Muscle layer of colon (tissue), 2 donors: ENCODE measurements at regions not wholly inside any gene's neighbourhood (a gene's known extent, or its start where the extent isn't known, plus 50 kb on each side); places are given as distances from the start of the nearest gene placed in this dataset.
"Not testable (repeated sequence)": the region's sequence is repeated elsewhere in the genome, so short reads cannot be mapped to it uniquely, and the experiment has no call there.

ENCODE experiments used
- H3K27ac ChIP-seq: one replicate; pipeline ENCODE4 v1.7.0; 2013; ENCODE audit warnings: low read depth, mild to moderate bottlenecking, low read length, moderate library complexity
- H3K27me3 ChIP-seq, 2 donors: one replicate each; pipeline ENCODE4 v1.7.0; 2013; ENCODE audit warnings: low read length in 2 of 2, mild to moderate bottlenecking in 2 of 2; ENCODE audit not compliant: insufficient read depth in 2 of 2, control insufficient read depth in 1 of 2
- H3K36me3 ChIP-seq: one replicate; pipeline ENCODE4 v1.7.0; 2013; ENCODE audit warnings: mild to moderate bottlenecking, low read length; ENCODE audit not compliant: insufficient read depth
- H3K4me1 ChIP-seq: one replicate; pipeline ENCODE4 v1.7.0; 2013; ENCODE audit warnings: mild to moderate bottlenecking, low read length; ENCODE audit not compliant: insufficient read depth
- H3K4me3 ChIP-seq, 2 donors: one replicate each; pipeline ENCODE4 v1.7.0; 2013; ENCODE audit warnings: low read length in 2 of 2, low read depth in 1 of 2, mild to moderate bottlenecking in 1 of 2, moderate library complexity in 1 of 2
- H3K9ac ChIP-seq: one replicate; pipeline ENCODE4 v1.7.0; 2013; ENCODE audit warnings: low read length
- H3K9me3 ChIP-seq: one replicate; pipeline ENCODE4 v1.7.0; 2013; ENCODE audit warnings: mild to moderate bottlenecking, low read length
- donor health status: abdominal sarcoma.
- donor health status: Adenocarcinoma of cecum.

DNA sequence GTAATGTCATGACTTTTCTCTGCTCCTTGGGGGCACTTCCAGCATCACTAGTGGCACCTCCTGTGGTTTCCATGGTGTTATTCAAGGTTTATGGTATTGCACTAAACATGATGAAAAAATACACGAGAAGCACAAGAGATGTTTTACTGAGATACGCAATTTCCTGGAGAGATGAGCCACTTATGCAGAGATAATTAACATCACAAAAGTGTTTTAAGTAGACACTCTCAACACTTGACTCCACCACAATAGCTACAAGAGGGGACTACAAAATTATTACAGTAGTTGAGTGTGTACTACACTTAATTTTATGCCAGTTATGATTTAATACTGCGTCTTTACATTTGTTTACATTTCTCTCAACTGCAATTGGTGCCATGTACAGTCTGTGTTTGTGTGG lies 906.7 kb downstream of the DNAJB9 start:
- no peak overlapping the region for H3K4me3 ChIP-seq
- no peak overlapping the region for H3K9ac ChIP-seq
- no peaks in the 10 kb centered on the region for H3K9me3 ChIP-seq
- H3K27ac ChIP-seq = no peak overlapping the region
- H3K27me3 ChIP-seq = no peaks in the 10 kb centered on the region
- no peaks in the 10 kb centered on the region for H3K4me1 ChIP-seq
- no peaks in the 10 kb centered on the region for H3K36me3 ChIP-seq

- no peak overlapping the region for H3K9ac ChIP-seq
- H3K27ac ChIP-seq = no peak overlapping the region
- H3K27me3 ChIP-seq = no peaks in the 10 kb centered on the region
- no peaks in the 10 kb centered on the region for H3K9me3 ChIP-seq
- H3K4me3 ChIP-seq = no peak overlapping the region
- no peaks in the 10 kb centered on the region for H3K36me3 ChIP-seq
- H3K4me1 ChIP-seq = no peaks in the 10 kb centered on the region
Measured at GRCh38 chr7:109479388-109479787, 909.7 kb downstream of the DNAJB9 start.

- H3K4me3 ChIP-seq, H3K27me3 ChIP-seq, H3K27ac ChIP-seq, H3K4me1 ChIP-seq, H3K9me3 ChIP-seq, H3K36me3 ChIP-seq, H3K9ac ChIP-seq: not testable (repeated sequence)
Measured at GRCh38 chr7:109490607-109491006, 920.9 kb downstream of the DNAJB9 start.

DNA sequence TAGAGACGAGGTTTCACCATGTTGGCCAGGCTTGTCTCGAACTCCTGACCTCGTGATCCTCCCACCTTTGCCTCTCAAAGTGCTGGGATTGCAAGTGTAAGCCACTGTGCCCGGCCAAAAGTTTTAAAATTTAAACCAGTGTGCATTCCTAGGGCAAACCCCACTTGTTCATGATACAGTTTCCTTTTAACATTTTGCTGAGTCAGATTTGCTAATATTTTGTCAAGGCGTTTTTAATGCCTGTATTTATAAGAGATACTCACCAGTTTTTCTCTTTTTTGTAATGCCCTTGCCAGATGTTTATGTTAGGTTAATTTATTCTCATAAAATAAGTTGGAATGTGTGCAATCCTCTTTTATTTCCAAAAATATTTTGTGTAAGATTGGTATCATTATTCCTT lies 927.4 kb downstream of the DNAJB9 start:
- Histone ChIP-seq H3K9me3 (no peaks in the 10 kb centered on the region), H3K36me3 (no peaks in the 10 kb centered on the region), H3K9ac (no peak overlapping the region), H3K27ac (no peak overlapping the region), H3K4me1 (no peaks in the 10 kb centered on the region), H3K27me3 (no peaks in the 10 kb centered on the region), H3K4me3 (no peak overlapping the region)

- Histone ChIP-seq H3K9me3 (no peaks in the 10 kb centered on the region), H3K27ac (no peak overlapping the region), H3K36me3 (no peaks in the 10 kb centered on the region), H3K9ac (no peak overlapping the region), H3K4me1 (no peaks in the 10 kb centered on the region), H3K4me3 (no peak overlapping the region), H3K27me3 (no peaks in the 10 kb centered on the region)
Measured at GRCh38 chr7:109498131-109498530, 928.5 kb downstream of the DNAJB9 start.

- Histone ChIP-seq H3K27me3 (no peaks in the 10 kb centered on the region), H3K36me3 (no peaks in the 10 kb centered on the region), H3K9ac (no peak overlapping the region), H3K27ac (no peak overlapping the region), H3K4me1 (no peaks in the 10 kb centered on the region), H3K4me3 (no peak overlapping the region), H3K9me3 (no peaks in the 10 kb centered on the region)
Measured at GRCh38 chr7:109503421-109503820, 933.7 kb downstream of the DNAJB9 start.

GRCh38 chr7:109522585-109522984 lies 952.9 kb downstream of the DNAJB9 start:
- no peak overlapping the region for H3K4me3 ChIP-seq
- H3K27me3 ChIP-seq = no peaks in the 10 kb centered on the region
- no peak overlapping the region for H3K9ac ChIP-seq
- H3K4me1 ChIP-seq = no peaks in the 10 kb centered on the region
- H3K27ac ChIP-seq = no peak overlapping the region
- no peaks in the 10 kb centered on the region for H3K9me3 ChIP-seq
- H3K36me3 ChIP-seq = no peaks in the 10 kb centered on the region

DNA sequence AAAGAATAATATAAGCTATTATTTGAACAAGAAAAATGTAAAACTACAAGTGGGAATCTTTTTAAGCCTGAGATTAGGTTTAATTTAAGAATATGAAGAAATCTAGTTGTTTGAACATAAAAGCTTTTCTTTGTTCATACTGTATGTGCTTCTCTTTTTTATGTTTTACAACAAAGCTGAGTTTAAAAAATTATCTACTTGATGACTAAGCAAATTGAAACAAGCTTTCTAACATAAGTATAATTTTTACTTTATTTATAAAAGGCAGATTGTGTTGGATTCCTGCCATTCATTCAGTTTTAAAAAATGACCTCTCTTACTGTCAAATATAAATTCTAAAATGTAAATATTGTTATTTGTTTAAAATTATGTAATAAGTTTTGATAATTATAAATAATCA lies 958.2 kb downstream of the DNAJB9 start:
- H3K9ac ChIP-seq = no peak overlapping the region
- H3K9me3 ChIP-seq = no peaks in the 10 kb centered on the region
- no peaks in the 10 kb centered on the region for H3K36me3 ChIP-seq
- H3K27ac ChIP-seq = no peak overlapping the region
- H3K4me3 ChIP-seq = no peak overlapping the region
- no peaks in the 10 kb centered on the region for H3K27me3 ChIP-seq
- H3K4me1 ChIP-seq = no peaks in the 10 kb centered on the region

DNA sequence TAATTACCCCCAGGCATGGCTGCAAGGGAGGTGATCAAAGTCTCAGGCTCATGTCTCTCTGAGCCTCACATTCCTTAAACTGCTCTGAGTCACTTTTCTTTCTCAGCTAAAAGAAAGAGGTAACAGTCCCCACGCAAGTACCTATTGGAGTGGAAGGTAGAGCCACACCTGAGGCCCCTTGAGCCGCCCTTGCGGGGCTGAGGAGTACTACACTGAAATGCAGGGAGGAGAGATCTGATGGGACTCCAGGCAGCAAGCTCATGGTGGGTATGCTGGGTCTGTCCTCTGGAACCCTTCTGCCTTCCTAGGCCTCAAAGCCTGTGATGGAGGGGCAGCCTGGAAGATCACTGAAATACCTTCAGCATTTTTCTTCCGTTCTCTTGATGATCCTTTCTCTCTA lies 960.0 kb downstream of the DNAJB9 start:
- no peaks in the 10 kb centered on the region for H3K27me3 ChIP-seq
- no peak overlapping the region for H3K9ac ChIP-seq
- H3K4me3 ChIP-seq = no peak overlapping the region
- no peaks in the 10 kb centered on the region for H3K9me3 ChIP-seq
- H3K36me3 ChIP-seq = no peaks in the 10 kb centered on the region
- no peak overlapping the region for H3K27ac ChIP-seq
- no peaks in the 10 kb centered on the region for H3K4me1 ChIP-seq

GRCh38 chr7:109532262-109532992 lies 962.8 kb downstream of the DNAJB9 start:
- H3K4me1 ChIP-seq = no peaks in the 10 kb centered on the region
- no peak overlapping the region for H3K27ac ChIP-seq
- no peaks in the 10 kb centered on the region for H3K27me3 ChIP-seq
- no peaks in the 10 kb centered on the region for H3K9me3 ChIP-seq
- H3K4me3 ChIP-seq = no peak overlapping the region
- H3K9ac ChIP-seq = no peak overlapping the region
- H3K36me3 ChIP-seq = no peaks in the 10 kb centered on the region

DNA sequence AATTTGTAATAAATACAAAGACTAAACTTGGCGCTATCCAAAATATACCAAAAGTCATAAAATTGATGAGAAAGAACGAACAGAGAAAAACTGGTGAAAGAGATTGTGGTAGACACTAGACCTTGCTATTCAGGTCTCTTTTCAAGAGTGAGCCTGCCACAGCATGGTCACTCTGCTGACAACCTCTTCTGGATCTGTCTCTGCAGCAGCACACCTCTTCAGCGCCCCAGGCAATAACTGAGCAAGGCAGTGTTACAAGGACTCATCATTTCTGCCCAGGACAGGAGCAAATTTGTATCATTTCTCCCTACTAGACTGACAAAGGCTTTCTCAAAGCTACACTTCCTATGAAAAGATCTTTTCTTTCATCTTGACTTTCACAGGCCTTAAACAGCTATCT lies 976.0 kb downstream of the DNAJB9 start:
- no peak overlapping the region for H3K9ac ChIP-seq
- H3K36me3 ChIP-seq = no peaks in the 10 kb centered on the region
- no peaks in the 10 kb centered on the region for H3K9me3 ChIP-seq
- H3K27me3 ChIP-seq = no peaks in the 10 kb centered on the region
- no peak overlapping the region for H3K4me3 ChIP-seq
- no peak overlapping the region for H3K27ac ChIP-seq
- no peaks in the 10 kb centered on the region for H3K4me1 ChIP-seq

DNA sequence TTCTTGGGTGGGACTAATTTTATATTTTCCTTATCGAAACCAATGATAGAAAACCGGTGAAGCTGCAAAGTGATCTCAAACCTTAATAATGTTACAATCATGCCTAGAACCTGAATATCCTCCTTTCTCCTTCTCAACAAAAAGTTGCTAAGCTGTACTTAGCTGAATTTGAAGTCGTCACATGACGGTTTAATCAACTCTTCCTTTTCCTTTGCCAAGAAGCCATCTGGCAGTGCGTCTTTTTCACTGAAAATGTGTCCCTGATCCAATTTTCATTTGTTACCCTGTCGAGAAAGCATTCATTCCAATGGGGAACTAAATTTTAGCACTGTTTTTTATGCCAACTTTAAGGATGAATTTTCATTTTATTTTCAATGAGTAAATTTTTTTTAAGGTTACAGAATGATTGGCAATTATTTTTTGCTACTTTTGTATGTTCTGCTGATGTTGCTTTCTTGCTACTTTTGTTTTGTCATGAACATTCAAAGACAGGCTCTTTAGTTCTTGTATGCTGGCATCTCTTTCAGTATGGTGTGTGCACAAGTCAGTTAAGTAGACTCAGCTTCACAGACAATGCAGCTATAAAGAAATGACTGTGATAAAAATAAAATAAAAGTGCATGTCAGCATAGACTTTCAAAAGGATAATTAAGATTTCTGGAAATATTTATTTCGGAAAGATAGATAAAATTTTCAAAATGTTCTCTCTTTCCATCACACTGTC lies 980.0 kb downstream of the DNAJB9 start:
- Histone ChIP-seq H3K9ac (no peak overlapping the region), H3K4me3 (no peak overlapping the region), H3K4me1 (no peaks in the 10 kb centered on the region), H3K36me3 (no peaks in the 10 kb centered on the region), H3K27me3 (no peaks in the 10 kb centered on the region), H3K9me3 (no peaks in the 10 kb centered on the region), H3K27ac (no peak overlapping the region)
